ENCODE measurements at regions not wholly inside any gene's neighbourhood (a gene's known extent, or its start where the extent isn't known, plus 50 kb on each side); places are given as distances from the start of the nearest gene placed in this dataset.

GRCh38 chr17:69908626-69909368, 166.2 kb upstream of the KCNJ16 start:
- Histone ChIP-seq H3K9me2 (replicated peaks; ENCODE audit: insufficient read depth, low read length) (no peaks in the 10 kb centered on the region), H3K9ac (ENCODE audit: low read length) (no peak overlapping the region), H3F3A (ENCODE audit: insufficient read depth) (no peaks in the 10 kb centered on the region), H3K36me3 (ENCODE audit: low read length) (no peaks in the 10 kb centered on the region), H3K9me3 (ENCODE audit: insufficient read depth, low read length) (no peaks in the 10 kb centered on the region), H3K27me3 (ENCODE audit: low read length) (no peaks in the 10 kb centered on the region), H3K79me2 (ENCODE audit: insufficient read depth, low read length) (no peaks in the 10 kb centered on the region), H3K4me3 (ENCODE audit: insufficient read depth, low read length, poor library complexity, severe bottlenecking) (no peak overlapping the region), H2AFZ (ENCODE audit: low read depth, low read length, severe bottlenecking) (no peak overlapping the region), H4K20me1 (ENCODE audit: low read depth, low read length) (no peaks in the 10 kb centered on the region), H3K27ac (ENCODE audit: low read depth, low read length) (no peak overlapping the region), H3K4me2 (ENCODE audit: low read depth, low read length, poor library complexity, severe bottlenecking) (no peak overlapping the region)
- no peak for TF ChIP-seq CTCF (IDR thresholded peaks at IDR 0.05; ENCODE audit: insufficient read depth, low read length, poor library complexity, severe bottlenecking)
- no peak for TF ChIP-seq EZH2phosphoT487 (conservative IDR thresholded peaks at IDR 0.05; ENCODE audit: low read length)

DNA sequence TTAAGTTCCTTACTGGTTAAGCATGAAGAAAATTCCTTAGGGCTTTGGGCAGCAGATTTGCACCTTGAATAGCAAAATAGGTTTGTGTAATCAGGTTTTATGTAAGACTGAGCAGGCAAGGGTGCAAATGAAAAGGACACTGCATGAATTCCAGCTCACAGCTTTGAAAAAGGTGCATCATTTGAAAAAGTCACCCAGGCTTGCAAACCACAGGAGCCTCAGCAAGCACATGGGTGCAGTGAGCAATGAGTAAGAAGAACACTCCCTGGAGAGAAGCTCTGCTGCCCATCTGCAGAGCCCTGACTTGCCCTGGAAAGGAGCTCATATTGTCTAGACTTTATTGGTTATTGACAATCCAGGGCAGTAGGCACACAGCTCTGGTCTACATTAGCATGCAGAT, 165.6 kb upstream of the KCNJ16 start:
- Histone ChIP-seq H3K9me3 (ENCODE audit: insufficient read depth, low read length) (no peaks in the 10 kb centered on the region), H2AFZ (ENCODE audit: low read depth, low read length, severe bottlenecking) (no peak overlapping the region), H3K27me3 (ENCODE audit: low read length) (no peaks in the 10 kb centered on the region), H3F3A (ENCODE audit: insufficient read depth) (no peaks in the 10 kb centered on the region), H3K79me2 (ENCODE audit: insufficient read depth, low read length) (no peaks in the 10 kb centered on the region), H3K4me2 (ENCODE audit: low read depth, low read length, poor library complexity, severe bottlenecking) (no peak overlapping the region), H4K20me1 (ENCODE audit: low read depth, low read length) (no peaks in the 10 kb centered on the region), H3K9ac (ENCODE audit: low read length) (no peak overlapping the region), H3K36me3 (ENCODE audit: low read length) (no peaks in the 10 kb centered on the region), H3K4me3 (ENCODE audit: insufficient read depth, low read length, poor library complexity, severe bottlenecking) (no peak overlapping the region), H3K9me2 (replicated peaks; ENCODE audit: insufficient read depth, low read length) (no peaks in the 10 kb centered on the region), H3K27ac (ENCODE audit: low read depth, low read length) (no peak overlapping the region)
- TF ChIP-seq EZH2phosphoT487 (conservative IDR thresholded peaks at IDR 0.05; ENCODE audit: low read length): no peak
- TF ChIP-seq CTCF (IDR thresholded peaks at IDR 0.05; ENCODE audit: insufficient read depth, low read length, poor library complexity, severe bottlenecking): no peak

DNA sequence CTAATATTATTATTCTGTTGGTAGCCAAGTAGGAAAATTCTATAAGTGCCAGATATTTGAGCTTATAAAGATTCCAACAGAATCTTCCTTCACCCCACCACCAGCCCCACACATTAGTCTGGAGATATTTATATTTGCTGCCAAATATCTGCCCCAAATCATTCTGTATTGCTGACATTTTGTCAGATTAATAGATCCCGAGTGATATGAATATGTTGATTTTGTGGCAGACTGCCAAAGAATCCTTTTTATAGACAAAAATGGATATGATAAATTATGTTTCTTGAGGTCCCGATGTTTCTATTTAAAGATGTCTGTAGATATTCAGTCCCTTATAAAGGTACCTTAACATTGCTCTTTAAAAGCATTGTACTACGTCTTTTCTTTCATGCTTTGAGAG, 162.2 kb upstream of the KCNJ16 start:
- H3K36me3 ChIP-seq (ENCODE audit: low read length): no peaks in the 10 kb centered on the region
- no peak for TF ChIP-seq EZH2phosphoT487 (conservative IDR thresholded peaks at IDR 0.05; ENCODE audit: low read length)
- TF ChIP-seq CTCF (IDR thresholded peaks at IDR 0.05; ENCODE audit: insufficient read depth, low read length, poor library complexity, severe bottlenecking): no peak
- no peaks in the 10 kb centered on the region for H3K27me3 ChIP-seq (ENCODE audit: low read length)
- no peak overlapping the region for H2AFZ ChIP-seq (ENCODE audit: low read depth, low read length, severe bottlenecking)
- no peaks in the 10 kb centered on the region for H4K20me1 ChIP-seq (ENCODE audit: low read depth, low read length)
- H3K9me2 ChIP-seq (replicated peaks; ENCODE audit: insufficient read depth, low read length): no peaks in the 10 kb centered on the region
- H3K79me2 ChIP-seq (ENCODE audit: insufficient read depth, low read length): no peaks in the 10 kb centered on the region
- no peak overlapping the region for H3K4me3 ChIP-seq (ENCODE audit: insufficient read depth, low read length, poor library complexity, severe bottlenecking)
- no peak overlapping the region for H3K4me2 ChIP-seq (ENCODE audit: low read depth, low read length, poor library complexity, severe bottlenecking)
- H3K9ac ChIP-seq (ENCODE audit: low read length): no peak overlapping the region
- no peaks in the 10 kb centered on the region for H3F3A ChIP-seq (ENCODE audit: insufficient read depth)
- H3K9me3 ChIP-seq (ENCODE audit: insufficient read depth, low read length): no peaks in the 10 kb centered on the region
- H3K27ac ChIP-seq (ENCODE audit: low read depth, low read length): no peak overlapping the region

Measured in SU-DHL-6 (cell line).